HepG2 (cell line): ENCODE measurements at regions not wholly inside any gene's neighbourhood (a gene's known extent, or its start where the extent isn't known, plus 50 kb on each side); places are given as distances from the start of the nearest gene placed in this dataset.

Experiments
- ATAC-seq: fragments of 200-7000 bp; cut with Tn5 transposase; 3 replicates; pipeline ENCODE4 v1.9.1; 2020; ENCODE audit warnings: mild to moderate bottlenecking, moderate library complexity
- BruUV-seq: library from RNA; stranded (reverse); fragments of 400-500 nt; replicated peaks from 2 replicates; lab custom pipeline; 2021; lab: Mats Ljungman, UMichigan
- CTCF ChIA-PET: fragments of 300-600 bp; formaldehyde crosslinking; extraction: SDS; loops from one replicate; lab custom pipeline; 2021; ENCODE audit warnings: low total read pairs, inconsistent platforms, low intra/inter-chr PET ratio; lab: Yijun Ruan, JAX
- POLR2A ChIA-PET: fragments of 350-600 bp; sonication (Branson Sonifier 250); formaldehyde crosslinking; loops from one replicate; lab custom pipeline; 2020; ENCODE audit warnings: antibody characterized with exemption, inconsistent platforms; lab: Yijun Ruan, JAX
- DNase-seq: peaks from one replicate; pipeline ENCODE4 v3.0.0-alpha.2; 2015; ENCODE audit warnings: low spot score
- FAIRE-seq: peaks from 3 replicates; lab custom pipeline; 2011; peaks lifted over from hg19 to GRCh38; lab: Jason Lieb, UNC
- H2AFZ ChIP-seq: one replicate; pipeline ENCODE4 v1.6.1; 2011; ENCODE audit warnings: low read length, inconsistent platforms
- H3K27ac ChIP-seq: fragments of 300-600 bp; 3 replicates; pipeline ENCODE4 v1.8.0; 2011; ENCODE audit warnings: mixed run types, mild to moderate bottlenecking, mixed read lengths, low read length, inconsistent platforms; ENCODE audit not compliant: insufficient read depth; ENCODE audit errors: extremely low read length
- H3K27me3 ChIP-seq, 2 experiments: fragments of 200-600 bp in 1 of 2; 2 replicates in 1 of 2; 3 replicates in 1 of 2; pipeline versions ENCODE4 v1.6.0 to v1.8.0; 2011; ENCODE audit warnings: low read length in 2 of 2, mild to moderate bottlenecking in 2 of 2, moderate library complexity in 2 of 2, inconsistent platforms in 1 of 2; ENCODE audit not compliant: insufficient read depth in 2 of 2, control insufficient read depth in 1 of 2
- H3K36me3 ChIP-seq, 2 experiments: fragments of 200-600 bp in 1 of 2; replicated peaks in 1 of 2; 2 replicates in 1 of 2; 3 replicates in 1 of 2; pipeline versions ENCODE4 v1.5.1 to v1.8.0; 2011; ENCODE audit warnings: low read length in 2 of 2, inconsistent platforms in 1 of 2; ENCODE audit not compliant: insufficient read depth in 2 of 2, control insufficient read depth in 1 of 2
- H3K4me1 ChIP-seq: 2 replicates; pipeline ENCODE4 v1.5.1; 2012; ENCODE audit warnings: low read length, inconsistent platforms; ENCODE audit not compliant: insufficient read depth
- H3K4me2 ChIP-seq: 2 replicates; pipeline ENCODE4 v1.6.0; 2011; ENCODE audit warnings: low read depth, low read length, inconsistent platforms
- H3K4me3 ChIP-seq, 3 experiments: fragments of 200-600 bp in 1 of 3; sonication (generic), shearing (Covaris generic) in 1 of 3; replicated peaks in 1 of 3; 2 replicates each; pipeline ENCODE4 v1.5.1; 2011 to 2016; ENCODE audit warnings: low read length in 3 of 3, inconsistent platforms in 2 of 3, low read depth in 2 of 3, mild to moderate bottlenecking in 2 of 3, control low read depth in 1 of 3, mixed read lengths in 1 of 3; ENCODE audit not compliant: insufficient read depth in 1 of 3
- H3K79me2 ChIP-seq: one replicate; pipeline ENCODE4 v1.6.1; 2011; ENCODE audit warnings: low read length, inconsistent platforms; ENCODE audit not compliant: insufficient read depth
- H3K9ac ChIP-seq: 2 replicates; pipeline ENCODE4 v1.6.0; 2011; ENCODE audit warnings: mild to moderate bottlenecking, low read depth, low read length, inconsistent platforms; ENCODE audit not compliant: insufficient read depth
- H3K9me3 ChIP-seq: 2 replicates; pipeline ENCODE4 v1.5.1; 2012; ENCODE audit warnings: mild to moderate bottlenecking, low read length
- H4K20me1 ChIP-seq: 2 replicates; pipeline ENCODE4 v1.6.0; 2011; ENCODE audit warnings: inconsistent platforms, mild to moderate bottlenecking, low read length, moderate library complexity; ENCODE audit not compliant: insufficient read depth
- DZIP1 ChIP-seq: sonication (generic); formaldehyde crosslinking; IDR thresholded peaks from 2 replicates; pipeline ENCODE4 v1.5.0; 2020; ENCODE audit warnings: mild to moderate bottlenecking, missing genetic modification reagents
- FOSL1 ChIP-seq: sonication (generic); formaldehyde crosslinking; IDR thresholded peaks from 2 replicates; pipeline ENCODE4 v1.9.0; 2021; ENCODE audit warnings: missing genetic modification reagents, borderline replicate concordance
- FOXJ3 ChIP-seq: sonication (generic); formaldehyde crosslinking; IDR thresholded peaks from 2 replicates; pipeline ENCODE4 v1.4.0; 2020; ENCODE audit warnings: missing genetic modification reagents, mild to moderate bottlenecking, borderline replicate concordance
- NAIF1 ChIP-seq: sonication (generic); formaldehyde crosslinking; IDR thresholded peaks from 2 replicates; pipeline ENCODE4 v1.5.0; 2020; ENCODE audit warnings: mild to moderate bottlenecking, missing genetic modification reagents, borderline replicate concordance
- RNF2 ChIP-seq: fragments of 450-650 bp; conservative IDR thresholded peaks from 2 replicates; pipeline ENCODE4 v1.6.1; 2016; ENCODE audit warnings: low read depth
- SALL2 ChIP-seq: sonication (generic); formaldehyde crosslinking; IDR thresholded peaks from 2 replicates; pipeline ENCODE4 v1.8.1; 2023; ENCODE audit warnings: mild to moderate bottlenecking, missing genetic modification reagents, inconsistent platforms
- SSRP1 ChIP-seq: IDR thresholded peaks from 2 replicates; pipeline ENCODE4 v1.6.1; 2016; ENCODE audit warnings: control low read depth
- TSC22D2 ChIP-seq: sonication (generic); formaldehyde crosslinking; IDR thresholded peaks from 2 replicates; pipeline ENCODE4 v1.5.1; 2020; ENCODE audit warnings: missing genetic modification reagents, mild to moderate bottlenecking, borderline replicate concordance
- ZBTB21 ChIP-seq: sonication (generic); formaldehyde crosslinking; IDR thresholded peaks from 2 replicates; pipeline ENCODE4 v1.4.0; 2020; ENCODE audit warnings: missing genetic modification reagents
- ZNF225 ChIP-seq: sonication (generic); formaldehyde crosslinking; IDR thresholded peaks from 2 replicates; pipeline ENCODE4 v1.4.0; 2020; ENCODE audit warnings: mild to moderate bottlenecking, missing genetic modification reagents
- ZNF431 ChIP-seq: sonication (generic); formaldehyde crosslinking; IDR thresholded peaks from 2 replicates; pipeline ENCODE4 v1.9.0; 2022; ENCODE audit warnings: missing genetic modification reagents, low read depth, mild to moderate bottlenecking, borderline replicate concordance
- ZNF543 ChIP-seq: sonication (generic); formaldehyde crosslinking; IDR thresholded peaks from 2 replicates; pipeline ENCODE4 v1.4.0; 2020; ENCODE audit warnings: mild to moderate bottlenecking, missing genetic modification reagents
- ZNF552 ChIP-seq: sonication (generic); formaldehyde crosslinking; IDR thresholded peaks from 2 replicates; pipeline ENCODE4 v1.9.0; 2022; ENCODE audit warnings: missing genetic modification reagents, mild to moderate bottlenecking, borderline replicate concordance
- ZNF569 ChIP-seq: sonication (generic); formaldehyde crosslinking; IDR thresholded peaks from 2 replicates; pipeline ENCODE4 v1.5.0; 2020; ENCODE audit warnings: mild to moderate bottlenecking, missing genetic modification reagents, moderate library complexity, borderline replicate concordance
- ZNF597 ChIP-seq: sonication (generic); formaldehyde crosslinking; IDR thresholded peaks from 2 replicates; pipeline ENCODE4 v1.5.0; 2020; ENCODE audit warnings: missing genetic modification reagents
- WGBS: methylation state at CpG from one replicate; pipeline ENCODE4 v1.1.6; 2017; ENCODE audit warnings: low lambda C conversion rate; 5-methylcytosine and 5-hydroxymethylcytosine counted together
- in situ Hi-C: cut with HindIII; loops from 2 replicates; pipeline ENCODE4 v1.10.0; 2017; ENCODE audit warnings: low pct_unique_long_range_greater_than_20kb; ENCODE audit not compliant: extremely low pct_ligation_motif_present
- intact Hi-C: fragments of 100-400 bp; cut with micrococcal nuclease; formaldehyde crosslinking; loops from one replicate; pipeline ENCODE4 v1.10.0; 2022; ENCODE audit not compliant: unreplicated experiment

DNA sequence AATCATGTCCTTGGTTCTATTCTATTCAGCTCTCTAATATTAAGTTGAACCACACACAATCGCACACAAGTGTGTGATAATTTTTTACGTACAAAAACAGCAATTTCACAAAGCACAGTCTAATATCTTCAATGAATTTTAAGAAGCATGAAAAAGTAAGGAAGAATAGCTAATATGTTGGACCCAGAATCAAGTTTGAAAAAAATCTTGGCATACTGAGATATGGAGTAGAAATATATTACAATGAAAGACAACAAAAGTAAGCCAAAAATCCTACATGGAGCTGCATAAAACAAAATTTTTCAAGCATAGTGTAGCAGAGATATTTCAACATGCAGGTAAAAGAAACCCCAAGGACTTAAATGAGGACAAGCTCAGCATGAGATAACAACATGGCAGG, 219.1 kb upstream of the RND3 start (continued):
- TF ChIP-seq DZIP1 (CRISPR knock-in tag) (no peak), RNF2 (no peak), FOXJ3 (CRISPR knock-in tag) (no peak), ZNF597 (CRISPR knock-in tag) (no peak), SALL2 (CRISPR knock-in tag) (no peak), FOSL1 (no peak), TSC22D2 (CRISPR knock-in tag) (no peak), ZNF569 (CRISPR knock-in tag) (no peak), ZBTB21 (CRISPR knock-in tag) (no peak), ZNF543 (no peak)

DNA sequence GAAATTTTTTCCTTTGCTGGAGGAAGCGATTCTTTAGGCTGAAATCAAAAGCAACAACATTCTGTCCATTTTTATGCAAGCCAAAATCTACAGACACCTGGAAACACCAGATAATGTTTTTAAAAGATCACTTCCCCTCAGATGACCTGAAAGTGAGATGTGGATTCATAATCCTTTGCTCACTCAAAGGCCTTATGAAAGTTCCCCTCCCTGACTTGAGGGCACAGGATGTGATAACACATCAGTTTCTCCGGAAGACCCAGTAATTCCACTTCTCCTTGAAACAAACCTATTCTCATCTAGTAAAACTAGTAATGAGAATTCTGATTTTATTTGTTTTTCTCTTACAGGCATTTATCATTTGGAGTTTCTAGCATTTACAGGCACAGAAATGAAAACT, 218.3 kb upstream of the RND3 start:
- CTCF ChIA-PET: no interaction called here
- intact Hi-C loops: no loop called here
- POLR2A ChIA-PET: no interaction called here
- no peak overlapping the region for H3K9ac ChIP-seq
- ATAC-seq (no peak), DNase-seq (no peak), FAIRE-seq (no peak)
- H3K4me2 ChIP-seq: no peak overlapping the region
- H3K36me3 ChIP-seq: no peaks in the 10 kb centered on the region
- TF ChIP-seq SSRP1 (CRISPR knock-in tag) (no peak), ZNF431 (no peak), NAIF1 (no peak), ZNF552 (no peak), ZNF225 (CRISPR knock-in tag) (no peak)
- no peak overlapping the region for H3K4me3 ChIP-seq
- H3K27me3 ChIP-seq: no peaks in the 10 kb centered on the region
- BruUV-seq: no TSS peak
- no peaks in the 10 kb centered on the region for H4K20me1 ChIP-seq
- no peaks in the 10 kb centered on the region for H3K79me2 ChIP-seq
- 32% methylated on average over 2 of the region's 2 CpGs for WGBS
- H3K9me3 ChIP-seq: no peaks in the 10 kb centered on the region
- no peaks in the 10 kb centered on the region for H3K4me1 ChIP-seq
- in situ Hi-C loops: no loop called here
- no peak overlapping the region for H2AFZ ChIP-seq
- no peak overlapping the region for H3K27ac ChIP-seq
